Thoracic aorta (tissue), 2 donors: ENCODE measurements at regions not wholly inside any gene's neighbourhood (a gene's known extent, or its start where the extent isn't known, plus 50 kb on each side); places are given as distances from the start of the nearest gene placed in this dataset.

ENCODE experiments used
- ATAC-seq: fragments of 150-250 bp; one replicate; pipeline ENCODE4 v1.8.0; 2017; ENCODE audit warnings: low read depth; ENCODE audit not compliant: insufficient number of reproducible peaks, low FRiP score
- DNase-seq: peaks from one replicate; pipeline ENCODE4 v3.0.0-alpha.2; 2020; ENCODE audit warnings: low spot score
- H3K27ac ChIP-seq, 2 donors: fragments of 200-600 bp; sonication (generic); 1 replicate in 1 of 2; 2 replicates in 1 of 2; pipeline ENCODE4 v1.5.1; 2016; ENCODE audit warnings: mild to moderate bottlenecking in 2 of 2, moderate library complexity in 2 of 2
- H3K27me3 ChIP-seq: fragments of 200-600 bp; sonication (generic); replicated peaks from 2 replicates; pipeline ENCODE4 v1.6.0; 2016; ENCODE audit warnings: mild to moderate bottlenecking; ENCODE audit not compliant: insufficient read depth
- H3K36me3 ChIP-seq: fragments of 200-600 bp; sonication (generic); one replicate; pipeline ENCODE4 v1.5.1; 2016
- H3K4me1 ChIP-seq, 2 donors: fragments of 200-600 bp; sonication (generic); 1 replicate in 1 of 2; 2 replicates in 1 of 2; pipeline versions ENCODE4 v1.5.1 to v1.6.0; 2016; ENCODE audit warnings: low read depth in 2 of 2, mild to moderate bottlenecking in 1 of 2; ENCODE audit not compliant: control insufficient read depth in 1 of 2
- H3K4me3 ChIP-seq: fragments of 200-600 bp; sonication (generic); 2 replicates; pipeline ENCODE4 v1.5.1; 2016; ENCODE audit warnings: mild to moderate bottlenecking
- H3K9me3 ChIP-seq: fragments of 200-600 bp; sonication (generic); 2 replicates; pipeline ENCODE4 v1.5.1; 2016
- CTCF ChIP-seq: fragments of 200-600 bp; sonication (generic); IDR thresholded peaks from one replicate; pipeline ENCODE4 v1.5.1; 2019; ENCODE audit warnings: antibody characterized with exemption

GRCh38 chr6:109263873-109264700, 118.2 kb downstream of the CD164 start:
- DNase-seq (no peak), ATAC-seq (no peak)
- TF ChIP-seq CTCF: no peak
- Histone ChIP-seq H3K4me1 (peaks cover 0 to 8% of the 10 kb centered on the region in 2 donors), H3K9me3 (no peaks in the 10 kb centered on the region), H3K36me3 (no peaks in the 10 kb centered on the region), H3K27me3 (no peaks in the 10 kb centered on the region), H3K27ac (no peak overlapping the region), H3K4me3 (no peak overlapping the region)

- Histone ChIP-seq H3K36me3 (no peaks in the 10 kb centered on the region), H3K4me3 (no peak overlapping the region), H3K9me3 (no peaks in the 10 kb centered on the region), H3K4me1 (peaks cover 0 to 8% of the 10 kb centered on the region in 2 donors), H3K27ac (no peak overlapping the region), H3K27me3 (no peaks in the 10 kb centered on the region)
- no peak for ATAC-seq
- DNase-seq: no peak
- no peak for TF ChIP-seq CTCF
Measured at GRCh38 chr6:109262261-109262660, 120.0 kb downstream of the CD164 start.

- Histone ChIP-seq H3K9me3 (no peaks in the 10 kb centered on the region), H3K27me3 (no peaks in the 10 kb centered on the region), H3K4me3 (no peak overlapping the region), H3K27ac (no peak overlapping the region), H3K36me3 (no peaks in the 10 kb centered on the region), H3K4me1 (peaks cover 0 to 8% of the 10 kb centered on the region in 2 donors)
- no peak for ATAC-seq
- no peak for DNase-seq
- TF ChIP-seq CTCF: no peak
Measured at GRCh38 chr6:109261811-109262210, 120.5 kb downstream of the CD164 start.

- no peak overlapping the region for H3K4me3 ChIP-seq
- DNase-seq (no peak), ATAC-seq (no peak)
- H3K36me3 ChIP-seq: no peaks in the 10 kb centered on the region
- no peak for TF ChIP-seq CTCF
- no peak overlapping the region for H3K27ac ChIP-seq
- H3K27me3 ChIP-seq: no peaks in the 10 kb centered on the region
- H3K4me1 ChIP-seq: peaks cover 0 to 8% of the 10 kb centered on the region in 2 donors
- H3K9me3 ChIP-seq: no peaks in the 10 kb centered on the region
Measured at GRCh38 chr6:109260701-109261100, 121.6 kb downstream of the CD164 start.

GRCh38 chr6:109260126-109260525, 122.1 kb downstream of the CD164 start:
- no peak overlapping the region for H3K4me3 ChIP-seq
- no peak for TF ChIP-seq CTCF
- H3K4me1 ChIP-seq: peaks cover 0 to 8% of the 10 kb centered on the region in 2 donors
- H3K27me3 ChIP-seq: no peaks in the 10 kb centered on the region
- H3K9me3 ChIP-seq: no peaks in the 10 kb centered on the region
- H3K36me3 ChIP-seq: no peaks in the 10 kb centered on the region
- no peak for DNase-seq
- H3K27ac ChIP-seq: no peak overlapping the region
- no peak for ATAC-seq
